NCI-H146 (cell line): ENCODE measurements at regions not wholly inside any gene's neighbourhood (a gene's known extent, or its start where the extent isn't known, plus 50 kb on each side); places are given as distances from the start of the nearest gene placed in this dataset.
"Not testable (repeated sequence)": the region's sequence is repeated elsewhere in the genome, so short reads cannot be mapped to it uniquely, and the experiment has no call there.

Experiments
- DNase-seq: peaks from one replicate; lab custom pipeline; 2025; lab: John Stamatoyannopoulos, UW

DNA sequence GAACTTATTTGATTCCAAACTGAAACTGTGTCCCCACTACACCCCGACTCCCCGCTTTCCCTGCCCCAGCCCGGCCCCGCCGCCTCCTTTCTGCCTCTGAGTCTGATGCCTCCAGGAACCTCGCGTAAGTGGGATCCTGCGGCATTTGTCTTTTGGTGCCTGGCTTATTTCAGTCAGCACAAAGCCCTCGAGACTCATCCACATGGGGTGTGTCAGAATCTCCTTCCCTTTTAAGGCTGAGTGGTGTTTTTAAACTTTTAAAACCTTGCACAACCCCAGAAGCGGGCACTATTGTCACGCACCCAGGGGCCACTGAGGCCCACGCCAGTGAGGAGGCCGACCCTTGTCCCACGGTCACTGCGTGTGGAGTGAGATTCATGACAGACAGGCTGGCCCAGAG is 206.9 kb downstream of the NPIPB11 start:
- DNase-seq: not testable (repeated sequence)

- DNase-seq: no peak
Observed at GRCh38 chr16:29198731-29199521, 207.6 kb downstream of the NPIPB11 start.

- DNase-seq: no peak
Observed at GRCh38 chr16:29198231-29198630, 208.3 kb downstream of the NPIPB11 start.

GRCh38 chr16:29197494-29198100 is 208.9 kb downstream of the NPIPB11 start:
- DNase-seq: not testable (repeated sequence)

- not testable (repeated sequence) for DNase-seq
Observed at GRCh38 chr16:29196746-29197145, 209.8 kb downstream of the NPIPB11 start.

DNA sequence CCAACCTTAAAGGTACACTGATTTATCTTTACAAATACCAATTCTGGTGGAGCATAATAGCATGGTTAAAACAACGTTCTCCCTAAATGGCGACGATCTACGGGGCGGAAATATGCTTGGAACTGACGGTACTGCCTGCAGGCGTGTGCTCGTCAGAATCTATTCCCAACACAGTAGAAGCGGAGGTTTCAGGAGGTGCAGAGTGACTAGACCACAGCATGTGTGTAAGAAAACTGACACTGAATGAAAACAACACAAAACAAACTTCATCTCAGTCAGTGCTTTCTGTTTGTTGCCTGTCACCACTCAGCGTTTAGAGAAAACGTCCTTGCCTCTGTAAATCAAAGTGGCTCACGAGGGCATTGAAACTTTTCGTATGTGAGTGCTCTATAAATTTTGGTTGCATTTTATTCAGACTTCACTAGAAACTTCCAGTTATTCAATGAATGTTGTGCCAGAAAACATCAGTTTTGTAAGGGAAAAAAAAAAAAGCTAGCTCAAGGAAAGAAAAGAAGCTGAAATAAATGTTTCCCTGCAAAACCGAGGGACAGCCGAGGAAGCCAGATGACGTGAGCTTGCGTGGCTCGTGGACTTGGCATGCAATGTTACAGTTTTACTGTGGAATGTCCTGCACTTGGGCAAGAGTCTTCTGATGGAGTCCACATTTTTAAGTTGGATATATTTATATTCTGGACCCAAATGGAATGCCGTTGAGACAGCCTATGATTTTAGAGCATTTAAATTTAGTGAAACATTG is 210.4 kb downstream of the LAT start:
- DNase-seq: not testable (repeated sequence)

- not testable (repeated sequence) for DNase-seq
Observed at GRCh38 chr16:29194185-29194844, 209.5 kb downstream of the LAT start.

- not testable (repeated sequence) for DNase-seq
Observed at GRCh38 chr16:29193634-29194033, 208.8 kb downstream of the LAT start.

DNA sequence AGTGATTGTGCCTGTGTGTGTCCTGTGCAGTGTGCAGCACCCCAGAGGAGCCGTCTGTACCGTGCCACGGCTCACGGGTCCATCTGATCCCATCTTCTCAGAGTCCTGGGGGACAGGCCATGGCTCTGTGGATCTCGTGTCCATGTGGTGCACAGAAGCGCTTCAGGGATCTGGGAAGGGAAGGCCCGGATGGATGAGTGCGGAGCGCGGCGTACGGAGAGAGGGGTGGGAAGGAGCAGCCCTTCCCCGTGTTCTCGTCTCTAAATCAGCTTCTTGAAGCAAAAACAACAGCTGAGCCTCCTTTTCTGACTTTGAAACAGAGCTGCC is 208.4 kb downstream of the LAT start:
- DNase-seq: not testable (repeated sequence)

- no peak for DNase-seq
Observed at GRCh38 chr16:29192329-29193247, 207.7 kb downstream of the LAT start.

DNA sequence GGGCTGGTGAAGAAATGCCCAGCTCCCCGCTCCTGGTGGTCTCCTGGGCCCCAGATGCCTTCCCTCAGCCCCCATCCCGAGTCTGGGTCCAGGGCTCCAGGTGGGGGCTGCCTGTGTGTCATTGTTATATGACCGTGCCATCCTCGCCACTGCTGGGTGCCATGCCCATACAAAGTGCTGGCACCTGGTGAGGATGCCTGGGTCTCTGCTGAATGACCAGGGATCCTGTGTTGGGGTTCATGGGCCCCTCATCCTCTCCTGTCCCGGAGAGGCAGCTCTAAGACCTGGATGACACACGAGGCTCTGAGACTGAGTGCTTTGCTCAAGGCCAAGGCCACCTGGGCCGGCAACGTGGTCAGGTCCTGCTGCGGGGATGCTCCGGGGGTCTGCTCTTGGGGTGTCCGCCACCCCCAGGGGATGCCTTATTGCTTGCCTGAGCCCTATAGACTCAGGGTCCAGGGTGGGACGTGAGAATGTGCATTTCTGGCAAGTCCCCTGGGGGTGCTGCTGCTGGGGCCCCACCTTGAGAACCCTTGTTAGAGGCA is 206.9 kb downstream of the LAT start:
- not testable (repeated sequence) for DNase-seq

DNA sequence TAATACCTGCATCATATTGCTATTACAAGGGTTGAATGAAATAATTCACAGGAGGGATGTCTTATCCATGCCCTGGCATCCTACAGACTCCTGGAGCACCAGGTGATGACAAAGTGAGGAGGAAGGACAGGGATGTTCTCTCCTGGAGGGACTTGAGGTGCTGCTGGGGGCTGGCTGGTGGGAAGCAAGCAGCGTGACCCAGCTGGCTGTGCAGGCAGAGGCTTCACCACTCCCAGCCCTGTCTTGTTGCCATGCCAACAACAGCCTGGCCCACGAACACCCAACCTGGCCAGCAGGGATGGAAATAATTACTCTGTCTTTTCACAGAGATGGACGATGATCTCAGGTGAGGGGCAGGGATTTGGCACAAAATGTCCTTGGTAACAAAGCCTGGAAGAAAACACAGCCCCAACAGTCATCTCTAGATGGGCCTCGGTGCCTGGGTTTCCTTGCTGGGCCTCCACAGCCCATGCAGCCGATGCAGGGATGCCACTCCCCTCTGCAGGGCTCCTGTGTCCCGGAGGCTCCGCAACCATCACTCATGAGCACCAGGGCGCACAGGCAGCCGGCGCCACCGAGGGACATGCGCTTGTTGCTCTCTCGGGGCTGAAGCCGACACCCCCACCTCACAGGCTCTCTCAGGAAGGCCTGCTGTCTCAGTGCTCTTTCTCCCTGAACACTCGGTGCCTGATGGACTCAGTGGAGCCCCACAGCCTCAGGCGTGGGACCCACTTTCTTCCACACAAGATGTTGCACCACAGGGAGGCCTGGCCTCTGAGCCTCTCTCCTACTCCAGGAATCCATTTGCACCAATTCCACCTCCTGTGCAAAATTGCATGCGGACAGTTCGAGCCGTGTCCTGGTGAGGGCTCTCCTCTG is 205.9 kb downstream of the LAT start:
- DNase-seq: not testable (repeated sequence)

DNA sequence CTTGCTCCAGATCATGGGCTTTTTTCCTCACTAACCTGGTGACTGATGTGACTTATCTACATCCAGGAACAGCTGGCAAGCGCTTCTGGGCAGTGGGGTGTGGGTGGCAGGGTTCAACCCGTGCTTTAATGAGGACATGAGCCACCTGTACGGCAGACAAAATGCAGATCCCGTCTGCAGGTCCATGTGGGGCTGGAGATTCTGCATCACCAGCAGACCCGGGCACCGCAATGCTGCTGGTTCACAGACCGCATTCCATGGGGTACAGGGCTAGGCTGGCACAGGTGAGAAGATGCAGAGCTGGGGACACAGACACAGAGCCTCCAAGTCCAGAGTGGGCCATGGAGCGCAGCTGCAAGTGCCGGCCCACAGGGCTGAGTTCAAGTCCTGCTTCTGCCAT is 204.0 kb downstream of the LAT start:
- DNase-seq: not testable (repeated sequence)

DNA sequence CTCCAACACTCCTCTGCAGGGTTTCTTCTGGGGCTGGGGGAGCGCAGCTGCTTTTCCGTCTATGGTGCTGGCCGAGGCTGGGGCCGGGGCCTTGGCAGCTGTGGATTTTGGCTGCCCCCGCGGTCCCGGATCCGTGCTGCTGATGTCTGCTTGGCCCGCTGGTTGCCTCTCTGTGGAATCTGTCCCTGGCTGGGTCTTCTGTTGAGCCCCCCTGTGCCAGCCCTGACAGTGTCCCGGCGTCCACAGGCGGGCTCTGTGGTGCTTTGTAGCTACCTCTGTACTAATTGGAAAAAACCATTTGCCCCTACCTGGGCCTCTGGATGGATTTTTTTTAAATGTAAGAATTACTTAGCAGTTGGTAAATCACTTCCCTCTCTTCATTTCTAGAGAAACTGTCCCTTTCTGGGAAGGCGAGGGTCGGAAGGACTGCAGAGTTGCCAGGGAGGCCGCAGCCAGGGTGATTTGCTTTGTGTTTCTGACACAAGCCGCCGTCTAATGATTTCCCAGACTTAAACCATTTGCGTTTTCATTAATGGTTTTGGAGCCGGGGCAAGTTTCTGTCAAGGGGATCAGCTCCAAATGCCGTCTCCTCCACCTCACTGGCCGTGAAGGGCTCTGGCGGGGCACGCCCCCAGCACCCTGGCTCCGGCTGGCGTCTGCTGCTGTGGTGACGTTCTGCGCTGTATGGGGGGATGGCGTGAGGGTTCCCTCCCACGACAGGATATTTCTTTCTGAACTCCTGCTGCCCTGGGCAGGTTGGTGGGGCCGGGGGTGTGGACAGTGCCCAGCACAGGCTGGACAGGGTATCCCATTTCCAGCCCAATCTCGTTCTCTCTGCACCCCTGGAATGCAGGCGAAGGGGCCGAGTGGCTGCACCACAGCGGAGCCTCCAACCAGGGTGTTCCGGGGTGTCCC is 201.7 kb downstream of the LAT start:
- not testable (repeated sequence) for DNase-seq

DNA sequence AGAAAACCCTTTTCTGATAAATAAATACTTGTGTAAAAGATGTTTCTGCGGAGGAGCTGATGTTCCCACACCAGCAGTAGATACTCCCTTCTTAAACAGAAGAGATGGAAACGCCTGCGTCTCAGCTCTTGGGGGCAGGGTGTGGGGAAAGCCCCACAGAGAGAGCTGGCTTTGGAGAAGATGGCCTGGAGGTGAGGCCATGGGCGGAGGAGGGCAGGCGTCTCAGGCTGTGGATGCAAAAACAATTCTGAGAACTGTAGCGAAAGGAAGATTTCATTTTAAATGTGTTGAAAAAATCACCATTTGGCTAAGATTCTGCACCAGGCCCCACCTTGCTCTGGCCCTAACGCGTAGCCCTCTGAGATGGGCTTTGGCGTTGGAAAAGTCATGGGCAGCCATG is 201.0 kb downstream of the LAT start:
- not testable (repeated sequence) for DNase-seq

DNA sequence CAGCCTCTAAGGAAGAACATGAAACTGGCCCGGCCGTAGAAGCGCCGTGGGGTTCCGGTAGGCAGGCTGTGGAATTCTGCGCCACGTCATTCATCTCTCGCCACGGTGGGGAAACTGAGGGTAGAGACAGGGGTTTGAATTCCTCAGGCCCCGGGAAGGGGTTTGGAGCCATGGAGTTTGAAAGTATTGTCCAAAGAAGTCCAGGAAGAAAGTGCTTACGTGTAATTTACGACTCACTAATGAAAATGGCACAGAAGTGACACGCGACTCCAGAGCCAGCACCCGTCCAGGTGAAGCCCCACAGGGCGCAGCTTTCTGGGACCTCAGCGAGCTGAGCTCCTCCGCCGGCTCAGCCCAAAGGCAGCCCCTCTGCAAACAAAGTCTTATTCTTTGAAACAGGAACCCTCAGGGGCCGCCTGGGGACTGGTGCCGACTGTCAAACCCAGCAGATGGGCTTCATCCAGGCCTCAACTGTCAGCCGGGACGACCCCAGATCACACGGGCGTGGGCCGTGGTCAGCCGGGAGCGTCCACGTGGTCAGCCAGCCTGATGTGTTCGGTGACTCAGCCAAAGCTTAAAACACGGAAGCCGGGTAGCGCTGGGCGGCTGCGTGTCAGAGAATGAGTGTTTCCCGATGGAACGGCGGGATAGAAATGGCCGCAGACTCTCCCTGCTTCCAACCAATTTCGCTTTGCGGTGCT is 200.0 kb downstream of the LAT start:
- not testable (repeated sequence) for DNase-seq

DNA sequence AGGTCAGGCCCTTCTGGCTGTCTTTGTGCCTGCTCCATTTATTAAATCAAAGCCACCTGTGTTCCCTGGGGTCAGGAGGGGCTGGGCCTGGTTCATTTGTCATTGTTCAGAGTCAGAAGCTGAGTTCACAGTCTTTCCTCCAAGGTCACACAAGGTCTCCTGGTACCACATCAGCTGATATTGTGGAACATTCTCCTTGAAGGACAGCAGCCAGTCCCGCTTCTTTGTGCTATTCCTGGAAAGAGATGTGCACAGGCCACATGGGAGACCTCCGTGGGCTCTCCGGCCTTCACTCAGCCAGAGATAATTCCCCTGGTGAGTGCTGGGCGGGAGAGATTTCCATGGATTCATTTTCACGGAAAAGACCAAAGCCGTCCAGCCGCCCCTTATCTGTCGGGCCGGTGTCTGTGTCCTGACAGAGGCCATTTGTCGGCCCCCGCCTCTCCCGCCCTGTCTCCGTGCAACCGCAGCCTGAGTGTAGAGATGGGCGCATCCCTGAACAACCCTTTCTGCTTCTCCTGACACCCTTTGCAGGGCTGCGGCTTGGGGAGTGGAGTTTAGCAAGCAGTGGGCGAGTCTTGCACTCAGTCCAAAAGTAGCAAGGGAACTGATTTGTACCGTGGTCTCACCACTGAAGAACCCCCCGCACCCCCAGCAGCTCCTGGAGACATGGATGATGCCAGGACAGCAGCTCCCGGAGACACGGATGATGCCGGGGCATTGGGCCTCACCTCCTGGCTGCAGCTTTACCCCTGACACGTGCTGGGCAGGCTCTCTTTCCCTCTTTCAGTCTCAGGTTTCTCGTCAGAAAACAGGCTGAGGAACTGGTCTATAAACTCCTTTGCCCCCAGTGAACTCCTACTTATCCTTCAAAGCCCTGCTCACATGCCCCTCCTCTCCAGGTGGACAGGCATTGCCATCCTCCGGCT is 198.4 kb downstream of the LAT start:
- DNase-seq: not testable (repeated sequence)
